T-helper 1 cell treated with Interleukin-12 subunit alpha and Interleukin-12 subunit beta and Interleukin-4 antibody, amounts not matched to agents 30 μg/mL and 1 μg/mL, for 36 hours (primary cell): ENCODE measurements at regions not wholly inside any gene's neighbourhood (a gene's known extent, or its start where the extent isn't known, plus 50 kb on each side); places are given as distances from the start of the nearest gene placed in this dataset.
"Not testable (repeated sequence)": the region's sequence is repeated elsewhere in the genome, so short reads cannot be mapped to it uniquely, and the experiment has no call there.

ENCODE experiments used
- H3K27ac Mint-ChIP-seq: one replicate; pipeline ENCODE4 v1.8.0; 2021; ENCODE audit warnings: mild to moderate bottlenecking, mixed read lengths
- H3K27me3 Mint-ChIP-seq: one replicate; pipeline ENCODE4 v1.8.0; 2021; ENCODE audit warnings: low read depth, mixed read lengths
- H3K36me3 Mint-ChIP-seq: one replicate; pipeline ENCODE4 v1.8.0; 2021; ENCODE audit warnings: low read depth, mixed read lengths
- H3K4me1 Mint-ChIP-seq: one replicate; pipeline ENCODE4 v1.8.0; 2021; ENCODE audit warnings: low read depth, mixed read lengths
- H3K4me3 Mint-ChIP-seq: one replicate; pipeline ENCODE4 v1.8.0; 2021; ENCODE audit warnings: mild to moderate bottlenecking, moderate library complexity, mixed read lengths
- H3K9me3 Mint-ChIP-seq: one replicate; pipeline ENCODE4 v1.8.0; 2021; ENCODE audit warnings: mixed read lengths

GRCh38 chr7:9621306-9621902, 1188.0 kb downstream of the NXPH1 start:
- H3K36me3 Mint-ChIP-seq, H3K4me1 Mint-ChIP-seq, H3K27ac Mint-ChIP-seq, H3K27me3 Mint-ChIP-seq, H3K4me3 Mint-ChIP-seq: not testable (repeated sequence)
- peaks cover 30% of the 10 kb centered on the region for H3K9me3 Mint-ChIP-seq

GRCh38 chr7:9621927-9622326, 1188.5 kb downstream of the NXPH1 start:
- no peak overlapping the region for H3K27ac Mint-ChIP-seq
- H3K27me3 Mint-ChIP-seq: no peaks in the 10 kb centered on the region
- no peaks in the 10 kb centered on the region for H3K4me1 Mint-ChIP-seq
- no peaks in the 10 kb centered on the region for H3K36me3 Mint-ChIP-seq
- peaks cover 30% of the 10 kb centered on the region for H3K9me3 Mint-ChIP-seq
- H3K4me3 Mint-ChIP-seq: no peak overlapping the region

- Mint-ChIP-seq H3K36me3 (no peaks in the 10 kb centered on the region), H3K27ac (no peak overlapping the region), H3K27me3 (no peaks in the 10 kb centered on the region), H3K9me3 (peaks cover 20% of the 10 kb centered on the region), H3K4me1 (no peaks in the 10 kb centered on the region), H3K4me3 (no peak overlapping the region)
Observed at GRCh38 chr7:9625953-9626352, 1192.5 kb downstream of the NXPH1 start.

- H3K4me1 Mint-ChIP-seq: no peaks in the 10 kb centered on the region
- H3K9me3 Mint-ChIP-seq: no peaks in the 10 kb centered on the region
- H3K27ac Mint-ChIP-seq: no peak overlapping the region
- no peaks in the 10 kb centered on the region for H3K27me3 Mint-ChIP-seq
- H3K4me3 Mint-ChIP-seq: no peak overlapping the region
- no peaks in the 10 kb centered on the region for H3K36me3 Mint-ChIP-seq
Observed at GRCh38 chr7:9645756-9646155, 1212.3 kb downstream of the NXPH1 start.

- H3K36me3 Mint-ChIP-seq: no peaks in the 10 kb centered on the region
- H3K4me3 Mint-ChIP-seq: no peak overlapping the region
- no peak overlapping the region for H3K27ac Mint-ChIP-seq
- H3K27me3 Mint-ChIP-seq: no peaks in the 10 kb centered on the region
- H3K4me1 Mint-ChIP-seq: no peaks in the 10 kb centered on the region
- H3K9me3 Mint-ChIP-seq: peaks cover 9% of the 10 kb centered on the region
Observed at GRCh38 chr7:9657257-9657656, 1223.8 kb downstream of the NXPH1 start.

- Mint-ChIP-seq H3K4me3 (no peak overlapping the region), H3K27me3 (no peaks in the 10 kb centered on the region), H3K36me3 (no peaks in the 10 kb centered on the region), H3K9me3 (peaks cover 4% of the 10 kb centered on the region), H3K27ac (no peak overlapping the region), H3K4me1 (no peaks in the 10 kb centered on the region)
Observed at GRCh38 chr7:9671979-9672917, 1238.8 kb downstream of the NXPH1 start.

GRCh38 chr7:9680713-9681112, 1247.3 kb downstream of the NXPH1 start:
- peaks cover 6% of the 10 kb centered on the region for H3K9me3 Mint-ChIP-seq
- H3K27ac Mint-ChIP-seq: no peak overlapping the region
- H3K4me3 Mint-ChIP-seq: no peak overlapping the region
- no peaks in the 10 kb centered on the region for H3K36me3 Mint-ChIP-seq
- H3K4me1 Mint-ChIP-seq: no peaks in the 10 kb centered on the region
- H3K27me3 Mint-ChIP-seq: no peaks in the 10 kb centered on the region

GRCh38 chr7:9681284-9681683, 1247.9 kb downstream of the NXPH1 start:
- Mint-ChIP-seq H3K27ac (no peak overlapping the region), H3K36me3 (no peaks in the 10 kb centered on the region), H3K9me3 (peaks cover 6% of the 10 kb centered on the region), H3K27me3 (no peaks in the 10 kb centered on the region), H3K4me3 (no peak overlapping the region), H3K4me1 (no peaks in the 10 kb centered on the region)

GRCh38 chr7:9691286-9691685, 1257.9 kb downstream of the NXPH1 start:
- no peaks in the 10 kb centered on the region for H3K4me1 Mint-ChIP-seq
- H3K27me3 Mint-ChIP-seq: no peaks in the 10 kb centered on the region
- H3K36me3 Mint-ChIP-seq: no peaks in the 10 kb centered on the region
- no peak overlapping the region for H3K27ac Mint-ChIP-seq
- peaks cover 17% of the 10 kb centered on the region for H3K9me3 Mint-ChIP-seq
- H3K4me3 Mint-ChIP-seq: no peak overlapping the region

GRCh38 chr7:9698375-9698774, 1265.0 kb downstream of the NXPH1 start:
- Mint-ChIP-seq H3K9me3 (peaks cover 17% of the 10 kb centered on the region), H3K27ac (no peak overlapping the region), H3K4me3 (no peak overlapping the region), H3K4me1 (no peaks in the 10 kb centered on the region), H3K36me3 (no peaks in the 10 kb centered on the region), H3K27me3 (no peaks in the 10 kb centered on the region)

GRCh38 chr7:9709216-9709615, 1264.5 kb upstream of the PHF14 start:
- Mint-ChIP-seq H3K36me3 (no peaks in the 10 kb centered on the region), H3K27ac (no peak overlapping the region), H3K9me3 (no peaks in the 10 kb centered on the region), H3K4me3 (no peak overlapping the region), H3K4me1 (no peaks in the 10 kb centered on the region), H3K27me3 (no peaks in the 10 kb centered on the region)

- Mint-ChIP-seq H3K27me3 (no peaks in the 10 kb centered on the region), H3K4me1 (no peaks in the 10 kb centered on the region), H3K4me3 (no peak overlapping the region), H3K27ac (no peak overlapping the region), H3K9me3 (no peaks in the 10 kb centered on the region), H3K36me3 (no peaks in the 10 kb centered on the region)
Observed at GRCh38 chr7:9711259-9711918, 1262.3 kb upstream of the PHF14 start.

- no peak overlapping the region for H3K4me3 Mint-ChIP-seq
- H3K4me1 Mint-ChIP-seq: no peaks in the 10 kb centered on the region
- H3K36me3 Mint-ChIP-seq: no peaks in the 10 kb centered on the region
- H3K27ac Mint-ChIP-seq: no peak overlapping the region
- H3K27me3 Mint-ChIP-seq: no peaks in the 10 kb centered on the region
- peaks cover 13% of the 10 kb centered on the region for H3K9me3 Mint-ChIP-seq
Observed at GRCh38 chr7:9718071-9718661, 1255.5 kb upstream of the PHF14 start.

- H3K27me3 Mint-ChIP-seq: no peaks in the 10 kb centered on the region
- H3K36me3 Mint-ChIP-seq: no peaks in the 10 kb centered on the region
- no peak overlapping the region for H3K27ac Mint-ChIP-seq
- peaks cover 13% of the 10 kb centered on the region for H3K9me3 Mint-ChIP-seq
- H3K4me1 Mint-ChIP-seq: no peaks in the 10 kb centered on the region
- H3K4me3 Mint-ChIP-seq: no peak overlapping the region
Observed at GRCh38 chr7:9719303-9719702, 1254.4 kb upstream of the PHF14 start.
